H1 (cell line): ENCODE measurements at regions not wholly inside any gene's neighbourhood (a gene's known extent, or its start where the extent isn't known, plus 50 kb on each side); places are given as distances from the start of the nearest gene placed in this dataset.

Experiments
- ASH2L ChIP-seq: fragments of 200-600, 300-600 bp; sonication (generic); IDR thresholded peaks from one replicate; pipeline ENCODE4 v1.7.1; 2017; ENCODE audit warnings: low read length
- CBX8 ChIP-seq: fragments of 300-800, 300-1000 bp; sonication (generic); IDR thresholded peaks from 2 replicates; pipeline ENCODE4 v1.7.1; 2016; ENCODE audit warnings: low read depth, low read length, borderline replicate concordance
- JUN ChIP-seq: IDR thresholded peaks from 2 replicates; pipeline ENCODE4 v1.6.1; 2011; ENCODE audit warnings: low read depth, mild to moderate bottlenecking, improper control_type of control experiment, low read length
- JUND ChIP-seq: IDR thresholded peaks from 2 replicates; pipeline ENCODE4 v1.6.1; 2011; ENCODE audit warnings: mild to moderate bottlenecking, improper control_type of control experiment, low read length
- RBBP5 ChIP-seq: IDR thresholded peaks from 2 replicates; pipeline ENCODE4 v1.7.1; 2012; ENCODE audit warnings: low read depth, mild to moderate bottlenecking, inconsistent platforms, low read length, moderate library complexity, borderline replicate concordance

DNA sequence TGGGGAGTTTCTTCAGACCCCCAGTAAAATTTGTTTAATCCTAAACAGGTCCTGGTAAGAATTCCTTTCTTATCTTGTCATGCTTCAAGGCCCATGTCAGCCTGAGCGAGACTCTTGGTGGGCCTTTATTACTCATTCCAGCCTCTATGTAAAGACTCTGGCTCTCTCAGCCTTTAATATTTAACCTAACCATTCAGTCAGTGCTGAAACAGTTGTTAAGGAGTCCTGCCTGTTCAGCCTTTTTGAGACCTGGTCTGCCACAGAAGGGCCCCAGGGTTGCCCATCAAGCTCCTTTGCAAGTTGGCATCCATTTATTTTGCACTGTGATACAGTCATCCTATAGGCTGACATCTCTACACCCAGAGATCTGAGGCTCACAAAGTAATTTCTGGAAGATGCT lies 107.7 kb upstream of the VANGL1 start (continued):
- no peak for TF ChIP-seq RBBP5
- no peak for TF ChIP-seq JUN
- no peak for TF ChIP-seq ASH2L
- TF ChIP-seq JUND, result no peak
- no peak for TF ChIP-seq CBX8
